ENCODE measurements at regions not wholly inside any gene's neighbourhood (a gene's known extent, or its start where the extent isn't known, plus 50 kb on each side); places are given as distances from the start of the nearest gene placed in this dataset.

DNA sequence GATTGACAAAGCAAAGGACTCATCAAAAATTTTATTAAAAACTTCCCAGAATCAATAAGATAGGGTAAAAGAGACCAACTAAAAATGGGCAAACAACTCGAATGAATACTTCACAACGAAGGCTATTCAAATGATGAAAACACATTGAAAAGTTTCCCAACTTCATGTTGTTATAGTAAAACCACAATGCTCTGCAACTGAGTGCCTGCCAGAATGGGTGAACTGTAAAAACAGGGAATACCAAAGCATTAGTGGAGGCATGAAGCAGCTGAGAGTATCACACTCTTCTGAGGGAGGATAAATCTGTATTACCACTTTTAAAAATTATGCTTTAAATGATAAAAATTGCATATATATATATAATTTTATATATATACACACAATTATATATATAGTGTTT, 1214.7 kb downstream of the SORCS3 start:
- DNase-seq: no peak

GRCh38 chr10:105844676-105845570, 1203.8 kb downstream of the SORCS3 start:
- DNase-seq: no peak

GRCh38 chr10:105844241-105844640, 1203.2 kb downstream of the SORCS3 start:
- DNase-seq: no peak

- DNase-seq: no peak
Measured at GRCh38 chr10:105843786-105844185, 1202.7 kb downstream of the SORCS3 start.

- no peak for DNase-seq
Measured at GRCh38 chr10:105840288-105840770, 1199.2 kb downstream of the SORCS3 start.

DNA sequence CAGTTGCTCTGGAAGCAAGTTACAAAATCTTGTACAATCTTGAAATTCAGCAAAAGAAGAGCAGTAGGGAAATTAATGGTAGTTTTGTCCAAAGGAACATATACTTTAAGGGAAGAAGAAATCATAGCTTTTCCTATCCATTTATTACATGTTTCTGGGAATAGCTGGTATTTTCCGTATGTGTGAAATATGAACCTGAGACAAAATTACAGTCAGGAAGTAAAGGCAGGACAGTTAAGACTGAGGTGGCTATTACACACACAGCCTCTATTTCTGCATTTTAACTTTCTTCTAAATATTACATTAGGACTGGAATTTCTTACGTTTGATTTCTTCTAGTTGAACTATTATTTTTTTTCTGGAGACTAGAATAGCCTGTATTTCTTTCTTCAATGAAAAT, 1197.3 kb downstream of the SORCS3 start:
- DNase-seq: no peak

- DNase-seq: no peak
Measured at GRCh38 chr10:105837951-105838350, 1196.9 kb downstream of the SORCS3 start.

GRCh38 chr10:105834261-105835059, 1193.4 kb downstream of the SORCS3 start:
- no peak for DNase-seq

DNA sequence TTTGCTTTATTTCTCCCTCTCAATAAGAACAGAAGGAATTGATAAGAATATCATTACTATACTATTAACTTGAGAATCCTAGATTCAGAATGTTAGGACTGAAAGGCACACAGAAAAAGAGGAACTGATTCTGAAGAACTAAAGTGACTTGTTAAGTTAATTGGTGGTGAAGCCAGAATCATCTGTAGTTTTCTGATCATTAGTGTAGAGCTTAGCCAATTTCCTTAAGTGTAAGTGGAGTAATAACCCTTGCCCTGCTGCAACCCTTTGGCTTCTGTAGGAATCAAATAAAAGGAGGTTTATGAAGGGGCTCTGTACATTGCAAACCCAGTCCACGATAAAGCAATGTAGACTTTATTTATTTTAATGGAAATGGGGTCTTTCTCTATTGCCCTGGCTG, 1186.0 kb downstream of the SORCS3 start:
- no peak for DNase-seq

- no peak for DNase-seq
Measured at GRCh38 chr10:105807935-105808587, 1167.0 kb downstream of the SORCS3 start.

- DNase-seq: no peak
Measured at GRCh38 chr10:105803206-105803605, 1162.1 kb downstream of the SORCS3 start.

DNA sequence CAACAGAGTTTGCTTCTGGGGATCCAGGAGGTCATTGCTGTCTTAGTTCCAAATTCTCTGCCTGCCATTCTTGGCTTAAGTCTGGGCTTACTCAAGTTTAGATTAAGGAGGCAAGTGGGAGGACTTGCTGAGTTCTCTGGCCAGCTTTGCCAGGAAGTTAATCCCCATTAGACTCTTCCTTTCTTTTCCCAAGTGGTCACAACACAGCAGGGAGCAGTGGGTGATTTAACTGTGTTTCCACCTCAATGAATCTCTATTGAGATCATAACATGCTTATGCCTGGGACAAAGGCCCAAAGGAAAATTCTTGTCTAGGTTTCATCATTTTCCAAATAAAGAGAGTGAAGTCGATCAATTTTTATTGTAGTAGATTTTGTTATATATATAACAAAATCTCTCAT, 1159.6 kb downstream of the SORCS3 start:
- no peak for DNase-seq

GRCh38 chr10:105798328-105798889, 1157.3 kb downstream of the SORCS3 start:
- DNase-seq: no peak

- no peak for DNase-seq
Measured at GRCh38 chr10:105797234-105797890, 1156.3 kb downstream of the SORCS3 start.

DNA sequence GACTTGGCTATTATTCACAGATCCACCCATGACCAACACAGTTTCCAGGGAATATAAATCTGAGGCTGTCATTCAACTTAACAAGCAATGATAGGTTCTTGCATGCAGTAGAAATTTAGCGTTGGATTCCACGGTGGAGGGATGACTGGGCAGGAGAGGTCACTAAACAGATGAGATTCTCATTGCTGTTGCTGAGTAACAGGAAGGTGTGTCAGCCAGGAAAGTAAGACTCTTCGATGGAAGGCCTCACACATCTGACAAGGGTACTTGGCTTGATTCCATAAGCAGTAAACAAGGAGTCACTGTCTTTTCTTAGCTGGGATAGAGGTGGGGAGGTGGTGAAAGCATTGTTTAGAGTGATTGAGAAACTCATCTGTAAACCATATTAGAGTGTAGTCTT, 1152.0 kb downstream of the SORCS3 start:
- DNase-seq: no peak

DNA sequence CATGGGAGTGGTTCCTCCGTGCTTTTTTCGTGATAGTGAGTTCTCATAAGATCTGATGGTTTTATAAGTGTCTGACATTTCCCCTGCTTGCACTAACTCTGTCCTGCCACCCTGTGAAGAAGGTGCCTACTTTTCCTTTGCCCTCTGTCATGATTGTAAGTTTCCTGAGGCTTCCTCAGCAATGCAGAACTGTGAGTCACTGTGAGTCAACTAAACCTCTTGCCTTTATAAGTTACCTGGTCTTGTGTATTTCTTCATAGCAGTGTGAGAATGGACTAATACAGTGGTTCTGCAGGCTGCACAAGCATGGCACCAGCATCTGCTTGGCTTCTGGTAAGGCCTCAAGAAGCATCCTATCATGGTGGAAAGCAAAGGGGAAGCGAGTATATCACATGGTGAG, 1144.6 kb downstream of the SORCS3 start:
- no peak for DNase-seq

- DNase-seq: no peak
Measured at GRCh38 chr10:105783936-105784483, 1142.9 kb downstream of the SORCS3 start.

DNA sequence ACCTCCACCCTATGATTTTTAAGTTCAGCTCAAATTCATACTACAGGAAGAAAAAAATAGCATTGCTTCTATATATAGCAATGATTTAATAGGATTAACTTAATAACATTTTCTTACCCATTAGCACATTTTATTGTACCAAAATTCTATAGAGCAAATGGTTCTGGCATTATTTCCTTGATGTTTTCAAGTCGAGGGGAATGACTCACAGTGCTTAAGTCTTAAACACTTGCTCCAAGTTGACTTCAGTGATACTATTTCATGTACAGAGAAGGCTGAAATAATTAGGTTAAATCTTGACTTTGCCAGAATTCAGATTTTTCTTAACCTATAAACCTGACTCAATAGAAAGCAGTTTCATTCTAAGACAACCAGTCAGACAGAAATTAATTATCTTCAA, 1133.8 kb downstream of the SORCS3 start:
- no peak for DNase-seq

DNA sequence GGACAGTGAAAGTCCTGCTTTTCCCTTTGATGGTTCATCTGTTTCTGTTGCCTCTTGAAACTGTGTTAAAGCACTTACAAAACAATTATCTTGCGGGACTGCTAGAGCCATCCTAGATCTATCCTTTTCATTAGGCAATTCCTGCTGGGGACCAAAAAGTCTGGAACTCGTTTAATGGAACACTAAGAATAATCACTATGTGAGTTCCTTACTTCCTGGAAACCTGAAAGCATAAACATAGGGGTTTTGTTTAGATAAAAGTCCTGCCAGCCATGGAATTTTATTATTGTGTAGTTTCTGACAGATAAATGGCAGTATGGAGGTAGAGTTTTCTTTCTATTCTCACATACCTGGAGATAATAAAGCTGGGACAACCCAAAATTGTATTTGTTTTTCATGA, 1133.3 kb downstream of the SORCS3 start:
- no peak for DNase-seq

DNA sequence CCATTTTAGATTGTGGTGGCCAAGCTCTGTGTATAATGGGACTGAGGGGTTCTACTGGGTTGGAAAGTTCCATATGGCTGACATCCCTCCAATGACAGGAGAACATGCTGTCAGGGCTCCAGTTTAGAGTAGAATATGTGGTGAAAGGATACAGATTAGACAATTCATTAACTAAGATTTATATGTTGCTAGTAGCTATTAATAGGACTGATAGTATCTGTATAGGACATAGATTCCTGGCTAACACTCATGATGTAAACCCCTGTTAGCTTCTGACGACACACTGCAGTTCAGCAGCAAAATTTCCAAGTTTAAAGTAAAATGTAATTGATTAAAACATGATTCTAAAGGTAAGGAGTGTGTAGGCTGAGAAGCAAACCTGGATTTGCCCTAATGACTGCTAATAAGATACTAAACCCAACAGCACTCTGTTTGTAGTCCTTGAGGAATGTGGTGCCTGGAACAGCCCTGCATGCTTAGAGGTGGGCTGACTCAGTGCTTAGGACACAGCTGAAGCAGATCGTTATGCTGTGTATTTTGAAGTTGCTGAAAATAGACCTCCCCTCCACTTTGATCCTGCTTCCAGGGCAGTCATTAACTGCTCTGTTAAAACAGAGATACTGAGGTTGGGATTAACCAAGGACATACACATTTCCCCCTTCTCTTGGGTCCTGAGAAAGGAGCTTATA, 1129.6 kb downstream of the SORCS3 start:
- no peak for DNase-seq
